ENCODE measurements at regions not wholly inside any gene's neighbourhood (a gene's known extent, or its start where the extent isn't known, plus 50 kb on each side); places are given as distances from the start of the nearest gene placed in this dataset.

- no peak for TF ChIP-seq POLR2A (IDR thresholded peaks at IDR 0.05; ENCODE audit: borderline replicate concordance, extremely low read depth, insufficient read depth, insufficient read length)
- TF ChIP-seq CTCF (IDR thresholded peaks at IDR 0.05 in 2 of 3, conservative IDR thresholded peaks at IDR 0.05 in 1 of 3; ENCODE audit: borderline replicate concordance in 1 of 3, insufficient read depth in 1 of 3, low read depth in 2 of 3, low read length in 2 of 3), result no peak
- TF ChIP-seq RAD21 (IDR thresholded peaks at IDR 0.05; ENCODE audit: low read depth), result no peak
- TF ChIP-seq POLR2AphosphoS5 (IDR thresholded peaks at IDR 0.05; ENCODE audit: low read depth, low read length), result no peak
- TF ChIP-seq MAX (IDR thresholded peaks at IDR 0.05), result no peak
- no peak for TF ChIP-seq REST (IDR thresholded peaks at IDR 0.05; ENCODE audit: low read depth)
- TF ChIP-seq ZFX (IDR thresholded peaks at IDR 0.05), result no peak
- no peak for TF ChIP-seq ZBTB33 (IDR thresholded peaks at IDR 0.05; ENCODE audit: extremely low read depth, insufficient replicate concordance, low read length)
- no peak for TF ChIP-seq YY1 (IDR thresholded peaks at IDR 0.05; ENCODE audit: extremely low read depth, insufficient replicate concordance, low read depth, low read length)
- TF ChIP-seq EZH2 (IDR thresholded peaks at IDR 0.05), result no peak
- no peak for TF ChIP-seq EZH2phosphoT487 (IDR thresholded peaks at IDR 0.05; ENCODE audit: borderline replicate concordance)
- TF ChIP-seq SIN3A (IDR thresholded peaks at IDR 0.05; ENCODE audit: low read depth), result no peak
- no peak for TF ChIP-seq CEBPB (IDR thresholded peaks at IDR 0.05; ENCODE audit: low read depth)
Observed at GRCh38 chrX:39848243-39848642, 249.5 kb downstream of the BCOR start.

Measured in HCT116 (cell line).